ENCODE measurements at regions not wholly inside any gene's neighbourhood (a gene's known extent, or its start where the extent isn't known, plus 50 kb on each side); places are given as distances from the start of the nearest gene placed in this dataset.

DNA sequence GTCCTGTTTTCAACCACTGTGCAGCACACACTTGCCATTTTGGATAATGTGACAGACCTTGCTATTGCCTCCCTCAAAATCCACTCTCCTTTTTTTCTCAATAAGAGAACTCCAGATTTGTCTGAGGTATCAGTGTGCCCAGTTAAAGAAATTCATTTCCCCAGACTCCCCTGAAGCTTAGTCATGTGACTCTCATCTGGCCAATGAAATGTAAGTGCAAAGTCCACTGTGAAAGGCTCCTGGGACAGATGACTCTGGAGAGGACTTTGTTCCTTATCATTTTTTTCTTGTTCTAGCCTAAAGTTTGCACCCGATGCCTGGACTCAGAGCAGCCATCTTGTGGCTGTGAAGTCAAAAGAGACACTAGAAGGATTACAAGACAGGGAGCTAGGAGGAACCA lies 268.6 kb upstream of the LRTM1 start:
- TF ChIP-seq POLR2AphosphoS5 (IDR thresholded peaks at IDR 0.05; ENCODE audit: borderline replicate concordance, low read depth, low read length) (no peak), EZH2 (IDR thresholded peaks at IDR 0.05) (no peak)

All from SK-N-MC (cell line).